K562 (cell line): ENCODE measurements at regions not wholly inside any gene's neighbourhood (a gene's known extent, or its start where the extent isn't known, plus 50 kb on each side); places are given as distances from the start of the nearest gene placed in this dataset.

Source experiments
- ATAC-seq: fragments of 200-7000 bp; cut with Tn5 transposase; 3 replicates; pipeline ENCODE4 v1.9.1; 2020; ENCODE audit warnings: moderate library complexity
- BruUV-seq: library from RNA; stranded (reverse); fragments of 400-500 nt; replicated peaks from 2 replicates; lab custom pipeline; 2021; lab: Mats Ljungman, UMichigan
- CTCF ChIA-PET: fragments of 300-600 bp; formaldehyde crosslinking; extraction: SDS; loops from one replicate; lab custom pipeline; 2021; ENCODE audit warnings: low intra/inter-chr PET ratio; lab: Yijun Ruan, JAX
- POLR2A ChIA-PET: fragments of 300-600, 350-650 bp; sonication (Branson Sonifier 250); formaldehyde crosslinking; extraction: SDS; loops from one replicate; lab custom pipeline; 2021; ENCODE audit warnings: antibody characterized with exemption, inconsistent platforms; lab: Yijun Ruan, JAX
- DNase-seq, 4 experiments: peaks; one replicate each; pipeline versions ENCODE4 v3.0.0 to v3.0.0-alpha.2; 2011 to 2018; ENCODE audit warnings: low spot score in 3 of 4, mixed read lengths in 3 of 4; ENCODE audit errors: extremely low read depth in 1 of 4
- FAIRE-seq: peaks from 2 replicates; lab custom pipeline; 2011; peaks lifted over from hg19 to GRCh38; lab: Jason Lieb, UNC
- H2AFZ ChIP-seq: 2 replicates; pipeline ENCODE4 v1.6.0; 2011; ENCODE audit warnings: low read depth, low read length, control low read depth, inconsistent platforms
- H3K27ac ChIP-seq: fragments of 200-600 bp; 3 replicates; pipeline ENCODE4 v1.8.0; 2011; ENCODE audit warnings: low read depth, mild to moderate bottlenecking, control low read depth, inconsistent platforms, low read length, moderate library complexity, mixed read lengths; ENCODE audit errors: extremely low read depth
- H3K27me3 ChIP-seq, 2 experiments: fragments of 300-600 bp in 1 of 2; 2 replicates in 1 of 2; 3 replicates in 1 of 2; pipeline versions ENCODE4 v1.6.0 to v1.8.0; 2011; ENCODE audit warnings: inconsistent platforms in 2 of 2, low read length in 2 of 2, mild to moderate bottlenecking in 1 of 2, mixed read lengths in 1 of 2, moderate library complexity in 1 of 2; ENCODE audit not compliant: control insufficient read depth in 2 of 2, insufficient read depth in 2 of 2
- H3K36me3 ChIP-seq: fragments of 300-600 bp; 3 replicates; pipeline ENCODE4 v1.8.0; 2011; ENCODE audit warnings: mild to moderate bottlenecking, low read length, inconsistent platforms; ENCODE audit not compliant: control insufficient read depth, insufficient read depth
- H3K4me1 ChIP-seq, 2 experiments: fragments of 200-600 bp in 1 of 2; replicated peaks in 1 of 2; 2 replicates in 1 of 2; 3 replicates in 1 of 2; pipeline versions ENCODE4 v1.5.1 to v1.8.0; 2011; ENCODE audit warnings: inconsistent platforms in 2 of 2, low read length in 2 of 2, mild to moderate bottlenecking in 1 of 2, mixed read lengths in 1 of 2, moderate library complexity in 1 of 2; ENCODE audit not compliant: control insufficient read depth in 2 of 2, insufficient read depth in 2 of 2
- H3K4me2 ChIP-seq: 2 replicates; pipeline ENCODE4 v1.6.1; 2011; ENCODE audit warnings: low read length, control low read depth, inconsistent platforms, mixed read lengths; ENCODE audit not compliant: insufficient read depth
- H3K4me3 ChIP-seq: fragments of 200-600 bp; sonication (generic), shearing (Covaris generic); 2 replicates; pipeline ENCODE4 v1.5.1; 2016; ENCODE audit warnings: control low read depth, inconsistent platforms
- H3K79me2 ChIP-seq: fragments of 200-600 bp; 3 replicates; pipeline ENCODE4 v1.8.0; 2011; ENCODE audit warnings: low read length, inconsistent platforms; ENCODE audit not compliant: control insufficient read depth, insufficient read depth
- H3K9ac ChIP-seq, 2 experiments: 2 replicates each; pipeline versions ENCODE4 v1.6.0 to v1.6.1; 2011; ENCODE audit warnings: low read depth in 2 of 2, low read length in 2 of 2, control low read depth in 1 of 2, inconsistent platforms in 1 of 2, mild to moderate bottlenecking in 1 of 2, mixed read lengths in 1 of 2; ENCODE audit not compliant: insufficient read depth in 1 of 2
- H3K9me1 ChIP-seq: one replicate; pipeline ENCODE4 v1.6.0; 2011; ENCODE audit warnings: inconsistent platforms, mild to moderate bottlenecking, low read length, moderate library complexity; ENCODE audit not compliant: control insufficient read depth, insufficient read depth
- H3K9me3 ChIP-seq: replicated peaks from 2 replicates; pipeline ENCODE4 v1.5.1; 2011; ENCODE audit warnings: low read depth, low read length, inconsistent platforms; ENCODE audit not compliant: control insufficient read depth, insufficient read depth
- H4K20me1 ChIP-seq: replicated peaks from 2 replicates; pipeline ENCODE4 v1.6.1; 2011; ENCODE audit warnings: low read length, inconsistent platforms, mixed read lengths; ENCODE audit not compliant: control insufficient read depth, insufficient read depth
- CREB1 ChIP-seq, 2 experiments: sonication (generic) in 1 of 2; formaldehyde crosslinking in 1 of 2; IDR thresholded peaks; 2 replicates each; pipeline versions ENCODE4 v1.6.1 to v1.8.0; 2012 to 2022; ENCODE audit warnings: inconsistent platforms in 1 of 2, mild to moderate bottlenecking in 1 of 2, missing genetic modification reagents in 1 of 2, moderate library complexity in 1 of 2
- RFX1 ChIP-seq: fragments of 450-650 bp; IDR thresholded peaks from 2 replicates; pipeline ENCODE4 v1.6.1; 2016; ENCODE audit warnings: mild to moderate bottlenecking, moderate library complexity
- SRSF3 ChIP-seq: fragments of 200-400 bp; formaldehyde crosslinking; IDR thresholded peaks from 2 replicates; pipeline ENCODE4 v1.6.1; 2016; ENCODE audit warnings: mild to moderate bottlenecking, low read length, moderate library complexity; ENCODE audit not compliant: insufficient read depth
- TAF7 ChIP-seq: fragments of 450-650 bp; IDR thresholded peaks from 2 replicates; pipeline ENCODE4 v1.6.1; 2016; ENCODE audit warnings: missing genetic modification characterization, missing compliant biosample characterization
- ZEB2 ChIP-seq: fragments of 450-650 bp; IDR thresholded peaks from 2 replicates; pipeline ENCODE4 v1.6.1; 2016
- WGBS: fragments of 100-300 bp; shearing (Covaris generic); methylation state at CpG from one replicate; pipeline ENCODE4 v1.1.6; 2016; ENCODE audit warnings: low coverage, mixed read lengths; ENCODE audit not compliant: insufficient coverage; ENCODE audit errors: missing lambda C conversion rate; 5-methylcytosine and 5-hydroxymethylcytosine counted together
- in situ Hi-C: fragments of 300-500 bp; cut with MboI; formaldehyde crosslinking; loops from 4 replicates; pipeline ENCODE4 v1.15.0; 2018; ENCODE audit warnings: inconsistent platforms, mixed read lengths
- intact Hi-C: fragments of 100-400 bp; cut with micrococcal nuclease; formaldehyde crosslinking; loops from 2 replicates; pipeline ENCODE4 v1.14.2; 2022
- TF ChIP-seq, protein P1 (sequence below), 2 experiments: fragments of 450-650 bp in 1 of 2; IDR thresholded peaks; 2 replicates each; pipeline ENCODE4 v1.6.1; 2011 to 2017; ENCODE audit warnings: low read depth in 2 of 2, antibody characterized with exemption in 1 of 2, borderline replicate concordance in 1 of 2, low read length in 1 of 2, mild to moderate bottlenecking in 1 of 2, mixed read lengths in 1 of 2; ENCODE audit not compliant: control insufficient read depth in 1 of 2
- TF ChIP-seq, protein P2 (sequence below): sonication (generic); formaldehyde crosslinking; IDR thresholded peaks from 2 replicates; pipeline ENCODE4 v1.8.0; 2022; ENCODE audit warnings: mild to moderate bottlenecking, missing genetic modification reagents
- TF ChIP-seq, protein P3 (sequence below): fragments of 450-650 bp; IDR thresholded peaks from 2 replicates; pipeline ENCODE4 v1.6.1; 2017; ENCODE audit warnings: antibody characterized with exemption

DNA sequence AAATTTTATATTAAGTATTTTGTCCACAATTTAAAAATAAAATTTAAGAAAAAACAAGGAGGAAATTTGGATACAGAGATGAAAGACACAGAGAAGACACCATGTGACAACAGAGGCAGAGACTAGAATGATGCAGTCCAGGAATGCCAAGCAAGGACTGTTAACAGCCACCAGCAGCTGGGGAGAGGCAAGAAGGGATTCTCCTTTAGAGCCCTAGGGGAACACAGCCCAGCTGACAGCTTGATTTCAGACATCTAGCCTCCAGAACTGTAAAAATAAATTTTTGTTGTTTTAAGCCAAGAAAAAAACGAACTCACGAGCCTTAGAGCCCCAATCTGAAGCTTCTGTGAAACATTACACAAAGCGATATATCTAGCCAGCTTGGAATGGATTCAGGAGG lies 198.5 kb downstream of the ZNF648 start (continued):
- TF ChIP-seq, protein P1, sequence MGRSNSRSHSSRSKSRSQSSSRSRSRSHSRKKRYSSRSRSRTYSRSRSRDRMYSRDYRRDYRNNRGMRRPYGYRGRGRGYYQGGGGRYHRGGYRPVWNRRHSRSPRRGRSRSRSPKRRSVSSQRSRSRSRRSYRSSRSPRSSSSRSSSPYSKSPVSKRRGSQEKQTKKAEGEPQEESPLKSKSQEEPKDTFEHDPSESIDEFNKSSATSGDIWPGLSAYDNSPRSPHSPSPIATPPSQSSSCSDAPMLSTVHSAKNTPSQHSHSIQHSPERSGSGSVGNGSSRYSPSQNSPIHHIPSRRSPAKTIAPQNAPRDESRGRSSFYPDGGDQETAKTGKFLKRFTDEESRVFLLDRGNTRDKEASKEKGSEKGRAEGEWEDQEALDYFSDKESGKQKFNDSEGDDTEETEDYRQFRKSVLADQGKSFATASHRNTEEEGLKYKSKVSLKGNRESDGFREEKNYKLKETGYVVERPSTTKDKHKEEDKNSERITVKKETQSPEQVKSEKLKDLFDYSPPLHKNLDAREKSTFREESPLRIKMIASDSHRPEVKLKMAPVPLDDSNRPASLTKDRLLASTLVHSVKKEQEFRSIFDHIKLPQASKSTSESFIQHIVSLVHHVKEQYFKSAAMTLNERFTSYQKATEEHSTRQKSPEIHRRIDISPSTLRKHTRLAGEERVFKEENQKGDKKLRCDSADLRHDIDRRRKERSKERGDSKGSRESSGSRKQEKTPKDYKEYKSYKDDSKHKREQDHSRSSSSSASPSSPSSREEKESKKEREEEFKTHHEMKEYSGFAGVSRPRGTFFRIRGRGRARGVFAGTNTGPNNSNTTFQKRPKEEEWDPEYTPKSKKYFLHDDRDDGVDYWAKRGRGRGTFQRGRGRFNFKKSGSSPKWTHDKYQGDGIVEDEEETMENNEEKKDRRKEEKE (IDR thresholded peaks at IDR 0.05; ENCODE audit: borderline replicate concordance in 1 of 2, control insufficient read depth in 1 of 2, low read depth in 2 of 2, low read length in 1 of 2), result no peak

DNA sequence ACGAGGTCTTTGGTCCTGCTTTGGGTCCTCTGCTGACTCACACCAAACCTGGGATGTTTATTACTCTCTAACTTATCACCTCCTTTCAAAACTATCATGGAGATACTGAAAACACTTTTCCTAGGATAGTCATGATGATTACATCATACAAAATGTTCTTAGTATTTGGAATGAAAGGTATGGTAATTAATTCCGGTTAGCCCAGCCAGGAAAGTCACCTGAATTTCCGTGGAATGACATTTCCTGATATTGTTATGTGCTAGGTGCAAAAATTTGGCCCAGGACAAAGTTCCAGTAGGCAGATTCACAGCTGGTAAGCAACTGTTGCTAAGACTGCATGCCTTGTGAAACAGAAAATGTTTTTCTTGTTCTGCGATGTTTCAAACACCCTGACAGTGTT lies 203.4 kb downstream of the ZNF648 start:
- no peaks in the 10 kb centered on the region for H3K4me1 ChIP-seq
- intact Hi-C loops (no loop called here), in situ Hi-C loops (no loop called here)
- H2AFZ ChIP-seq, result no peak overlapping the region
- H3K36me3 ChIP-seq, result no peaks in the 10 kb centered on the region
- TF ChIP-seq, protein P2, sequence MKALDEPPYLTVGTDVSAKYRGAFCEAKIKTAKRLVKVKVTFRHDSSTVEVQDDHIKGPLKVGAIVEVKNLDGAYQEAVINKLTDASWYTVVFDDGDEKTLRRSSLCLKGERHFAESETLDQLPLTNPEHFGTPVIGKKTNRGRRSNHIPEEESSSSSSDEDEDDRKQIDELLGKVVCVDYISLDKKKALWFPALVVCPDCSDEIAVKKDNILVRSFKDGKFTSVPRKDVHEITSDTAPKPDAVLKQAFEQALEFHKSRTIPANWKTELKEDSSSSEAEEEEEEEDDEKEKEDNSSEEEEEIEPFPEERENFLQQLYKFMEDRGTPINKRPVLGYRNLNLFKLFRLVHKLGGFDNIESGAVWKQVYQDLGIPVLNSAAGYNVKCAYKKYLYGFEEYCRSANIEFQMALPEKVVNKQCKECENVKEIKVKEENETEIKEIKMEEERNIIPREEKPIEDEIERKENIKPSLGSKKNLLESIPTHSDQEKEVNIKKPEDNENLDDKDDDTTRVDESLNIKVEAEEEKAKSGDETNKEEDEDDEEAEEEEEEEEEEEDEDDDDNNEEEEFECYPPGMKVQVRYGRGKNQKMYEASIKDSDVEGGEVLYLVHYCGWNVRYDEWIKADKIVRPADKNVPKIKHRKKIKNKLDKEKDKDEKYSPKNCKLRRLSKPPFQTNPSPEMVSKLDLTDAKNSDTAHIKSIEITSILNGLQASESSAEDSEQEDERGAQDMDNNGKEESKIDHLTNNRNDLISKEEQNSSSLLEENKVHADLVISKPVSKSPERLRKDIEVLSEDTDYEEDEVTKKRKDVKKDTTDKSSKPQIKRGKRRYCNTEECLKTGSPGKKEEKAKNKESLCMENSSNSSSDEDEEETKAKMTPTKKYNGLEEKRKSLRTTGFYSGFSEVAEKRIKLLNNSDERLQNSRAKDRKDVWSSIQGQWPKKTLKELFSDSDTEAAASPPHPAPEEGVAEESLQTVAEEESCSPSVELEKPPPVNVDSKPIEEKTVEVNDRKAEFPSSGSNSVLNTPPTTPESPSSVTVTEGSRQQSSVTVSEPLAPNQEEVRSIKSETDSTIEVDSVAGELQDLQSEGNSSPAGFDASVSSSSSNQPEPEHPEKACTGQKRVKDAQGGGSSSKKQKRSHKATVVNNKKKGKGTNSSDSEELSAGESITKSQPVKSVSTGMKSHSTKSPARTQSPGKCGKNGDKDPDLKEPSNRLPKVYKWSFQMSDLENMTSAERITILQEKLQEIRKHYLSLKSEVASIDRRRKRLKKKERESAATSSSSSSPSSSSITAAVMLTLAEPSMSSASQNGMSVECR (CRISPR knock-in tag), result no peak
- TF ChIP-seq TAF7 (tag), result no peak
- no peak for TF ChIP-seq SRSF3
- TF ChIP-seq RFX1, result 0 out of 2 replicates have a peak, but pooled peaks have one; percentile 2
- no peak for TF ChIP-seq ZEB2
- TF ChIP-seq, protein P3, sequence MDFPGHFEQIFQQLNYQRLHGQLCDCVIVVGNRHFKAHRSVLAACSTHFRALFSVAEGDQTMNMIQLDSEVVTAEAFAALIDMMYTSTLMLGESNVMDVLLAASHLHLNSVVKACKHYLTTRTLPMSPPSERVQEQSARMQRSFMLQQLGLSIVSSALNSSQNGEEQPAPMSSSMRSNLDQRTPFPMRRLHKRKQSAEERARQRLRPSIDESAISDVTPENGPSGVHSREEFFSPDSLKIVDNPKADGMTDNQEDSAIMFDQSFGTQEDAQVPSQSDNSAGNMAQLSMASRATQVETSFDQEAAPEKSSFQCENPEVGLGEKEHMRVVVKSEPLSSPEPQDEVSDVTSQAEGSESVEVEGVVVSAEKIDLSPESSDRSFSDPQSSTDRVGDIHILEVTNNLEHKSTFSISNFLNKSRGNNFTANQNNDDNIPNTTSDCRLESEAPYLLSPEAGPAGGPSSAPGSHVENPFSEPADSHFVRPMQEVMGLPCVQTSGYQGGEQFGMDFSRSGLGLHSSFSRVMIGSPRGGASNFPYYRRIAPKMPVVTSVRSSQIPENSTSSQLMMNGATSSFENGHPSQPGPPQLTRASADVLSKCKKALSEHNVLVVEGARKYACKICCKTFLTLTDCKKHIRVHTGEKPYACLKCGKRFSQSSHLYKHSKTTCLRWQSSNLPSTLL, result no peak
- no peak for TF ChIP-seq CREB1 (IDR thresholded peaks at IDR 0.05)
- TF ChIP-seq CREB1 (CRISPR knock-in tag; IDR thresholded peaks at IDR 0.05), result no peak
- no peaks in the 10 kb centered on the region for H3K27me3 ChIP-seq
- H3K4me3 ChIP-seq, result no peak overlapping the region
- no peaks in the 10 kb centered on the region for H3K9me3 ChIP-seq
- WGBS, result 12% methylated on average over 4 of the region's 4 CpGs
- ATAC-seq (no peak), FAIRE-seq (no peak), DNase-seq (no peak)
- CTCF ChIA-PET, result no interaction called here
- H3K4me2 ChIP-seq, result no peak overlapping the region
- POLR2A ChIA-PET, result interaction anchor here (0.6 kb wide), 1 partner anchor 733 kb away, joined by 3 read pairs; no protein-coding TSS in a partner anchor
- no peaks in the 10 kb centered on the region for H3K79me2 ChIP-seq
- H3K27ac ChIP-seq, result no peak overlapping the region
- H3K9ac ChIP-seq, result no peak overlapping the region
- no peaks in the 10 kb centered on the region for H4K20me1 ChIP-seq
- no TSS peak for BruUV-seq
- H3K9me1 ChIP-seq, result no peaks in the 10 kb centered on the region
